ENCODE measurements at regions not wholly inside any gene's neighbourhood (a gene's known extent, or its start where the extent isn't known, plus 50 kb on each side); places are given as distances from the start of the nearest gene placed in this dataset.
A peak's percentile ranks its signal among the peaks of the same experiment; 100 is the strongest.

DNA sequence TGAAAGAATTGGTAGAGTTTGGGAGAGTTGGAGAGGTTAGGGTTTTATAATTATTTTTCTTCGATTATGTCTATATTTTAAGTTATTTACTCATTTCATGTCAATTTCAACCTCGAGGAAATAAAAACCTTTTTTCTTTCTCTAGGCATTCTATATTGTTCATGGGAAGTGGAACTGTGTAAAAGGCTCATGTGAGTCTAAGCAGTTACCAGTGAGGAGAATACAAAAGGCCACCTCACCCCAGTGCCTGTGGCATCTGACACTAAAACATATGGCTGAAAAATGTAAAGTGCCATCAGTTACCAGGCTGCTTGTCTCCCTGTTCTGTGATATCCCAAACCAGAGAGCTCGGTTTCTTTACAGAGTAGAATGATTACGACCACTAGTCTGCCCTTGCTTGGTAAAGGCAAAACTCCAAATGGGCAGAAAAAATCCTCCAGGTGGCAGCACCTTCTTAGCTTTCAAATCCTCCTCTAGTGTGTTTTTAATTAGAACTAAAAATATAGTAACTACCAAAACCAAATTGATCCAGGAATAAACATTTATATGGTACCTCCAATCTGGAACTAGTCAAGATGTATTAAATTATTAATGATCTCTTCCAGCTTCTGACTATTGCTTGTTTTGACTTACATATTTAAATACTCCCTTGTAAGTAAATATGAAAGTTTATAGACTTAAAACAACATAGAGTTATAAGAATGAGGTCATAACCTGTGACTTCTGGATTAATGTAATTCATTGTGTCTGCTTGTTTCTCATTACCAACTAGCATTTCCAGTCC is 122.6 kb upstream of the MCHR2 start:
- no peak overlapping the region for H3K4me3 ChIP-seq (ENCODE audit: low read length)
- peak; percentile 84 for DNase-seq (ENCODE audit: low read depth, low spot score)

DNA sequence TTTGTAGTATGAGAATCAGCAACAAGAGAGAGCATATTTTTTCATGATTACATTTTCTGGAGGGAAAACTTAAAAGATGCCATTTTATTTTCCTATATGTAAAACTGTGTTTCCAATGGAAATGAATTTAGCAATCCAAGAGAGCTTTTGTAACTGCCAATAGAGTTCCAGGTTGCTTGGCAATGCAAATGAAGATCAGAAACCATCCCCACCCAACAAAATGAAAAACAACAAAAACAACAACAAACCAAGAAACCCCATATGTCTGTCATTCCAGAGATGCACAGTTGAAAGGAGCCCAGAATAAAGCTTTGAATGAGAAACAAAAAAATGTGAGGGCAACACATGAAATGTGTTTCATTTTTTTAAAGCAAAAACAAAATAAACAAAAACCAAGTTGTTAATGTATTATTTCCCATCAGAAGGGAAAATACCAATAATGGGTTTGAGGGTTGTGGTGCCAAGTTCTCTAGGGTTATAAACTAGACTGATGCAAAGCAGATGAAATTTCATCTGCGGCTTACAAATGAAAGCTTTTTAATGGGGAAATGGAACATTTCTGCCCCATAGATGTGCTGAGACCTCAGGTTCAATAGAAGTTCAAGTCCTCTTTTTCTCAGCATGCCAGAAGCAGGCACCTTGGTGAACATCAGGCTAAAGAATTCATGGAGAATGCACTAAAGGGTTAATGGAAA is 121.5 kb upstream of the MCHR2 start:
- H3K4me3 ChIP-seq (ENCODE audit: low read length): no peak overlapping the region
- DNase-seq (ENCODE audit: low read depth, low spot score): no peak

DNA sequence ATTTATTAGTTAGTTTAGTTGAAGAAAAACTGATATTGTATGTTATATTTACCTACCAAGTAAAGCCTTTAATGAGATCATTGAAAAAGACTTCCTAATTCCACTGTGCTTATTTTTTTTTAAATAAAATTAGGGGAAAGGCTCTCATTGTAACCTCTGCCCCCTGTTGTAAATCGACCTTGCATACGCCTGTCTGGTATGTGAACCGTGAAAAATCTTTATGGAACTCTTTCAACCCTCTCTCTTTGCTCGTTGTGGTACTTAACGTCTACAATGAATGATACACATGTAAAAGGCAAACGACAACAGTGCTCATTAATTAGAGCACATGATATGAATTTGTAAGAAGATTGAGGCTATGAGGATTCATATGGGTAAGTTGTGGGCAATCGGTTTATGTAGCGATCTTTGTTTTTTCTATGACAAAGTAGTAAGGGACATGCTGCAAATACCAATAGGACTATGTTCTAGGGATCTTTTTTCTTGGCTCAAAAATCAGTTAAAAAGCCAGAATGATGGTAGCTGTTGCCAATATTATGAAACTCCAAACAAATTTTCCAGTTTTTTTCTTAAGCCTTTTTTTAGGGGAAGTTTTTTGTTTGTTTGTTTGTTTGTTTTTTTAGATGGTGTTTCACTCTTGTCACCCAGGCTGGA is 119.0 kb upstream of the MCHR2 start:
- DNase-seq (ENCODE audit: low read depth, low spot score): no peak
- no peak overlapping the region for H3K4me3 ChIP-seq (ENCODE audit: low read length)

DNA sequence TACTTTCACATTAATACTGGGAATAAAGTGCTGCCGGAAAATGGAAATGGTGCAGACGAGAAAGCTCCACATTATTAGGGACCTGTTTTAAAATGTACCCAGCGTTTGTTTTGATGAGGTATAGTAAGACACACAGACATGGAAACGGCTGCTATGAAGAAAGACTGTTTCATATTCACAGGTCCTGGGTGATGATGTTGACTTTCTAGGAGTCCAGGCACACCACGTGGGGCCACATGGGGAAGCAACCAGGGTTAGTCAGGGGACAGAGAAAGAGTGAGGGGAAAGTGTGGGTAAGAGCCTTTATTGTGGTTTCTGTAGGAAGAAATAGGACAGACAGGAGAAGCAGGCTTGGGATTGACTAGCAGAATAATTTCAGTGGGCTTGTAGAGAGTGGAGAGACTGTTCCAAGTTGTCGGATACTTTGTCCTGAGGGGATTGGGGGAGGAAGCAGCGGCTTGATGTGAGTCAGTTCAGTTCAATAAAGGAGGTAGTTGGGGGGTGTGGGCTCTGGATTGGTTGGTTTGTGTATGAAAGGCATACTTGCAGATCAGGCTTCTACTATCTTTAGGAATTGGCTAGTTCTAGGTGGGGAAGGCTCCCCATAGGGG is 112.0 kb upstream of the MCHR2 start:
- H3K4me3 ChIP-seq (ENCODE audit: low read length): no peak overlapping the region
- no peak for DNase-seq (ENCODE audit: low read depth, low spot score)

DNA sequence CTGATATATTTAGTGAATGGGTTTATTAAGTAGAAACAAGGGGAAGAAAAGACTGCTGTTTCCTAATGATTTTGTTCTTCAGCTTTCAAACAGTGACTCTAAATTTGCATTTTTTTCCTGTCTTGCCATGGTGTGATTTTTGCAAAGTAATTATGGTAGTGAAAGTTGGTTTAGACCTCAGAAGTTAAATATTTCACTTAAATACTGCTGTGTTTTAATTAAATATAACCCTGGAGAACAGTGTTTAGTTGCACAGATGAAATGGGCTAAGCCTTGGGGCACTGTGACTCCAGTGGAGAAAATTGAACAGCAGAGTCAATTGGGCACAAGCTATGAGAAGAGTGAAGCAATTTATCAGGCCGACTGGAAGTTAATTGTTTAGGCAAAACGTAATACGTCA is 111.1 kb upstream of the MCHR2 start:
- no peak overlapping the region for H3K4me3 ChIP-seq (ENCODE audit: low read length)
- DNase-seq (ENCODE audit: low read depth, low spot score): no peak

DNA sequence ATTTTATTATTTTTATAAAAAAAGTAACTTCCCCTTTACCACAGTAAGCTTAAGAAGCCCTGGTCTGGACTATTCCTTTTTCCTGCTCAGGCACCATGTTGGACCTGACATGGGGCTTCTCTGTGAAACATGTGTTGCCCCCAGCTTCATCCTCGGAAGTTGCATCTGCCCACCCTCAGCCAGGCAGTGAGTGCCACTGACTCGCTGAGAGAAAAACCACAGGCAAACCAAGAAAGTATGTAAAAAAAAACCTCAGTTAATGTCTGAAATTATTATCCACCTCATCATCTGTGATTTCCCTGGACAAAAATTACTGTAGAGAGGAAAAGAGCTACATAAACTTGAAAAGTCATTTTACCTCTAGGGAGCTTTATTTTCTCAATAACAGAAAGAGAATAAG is 109.9 kb upstream of the MCHR2 start:
- no peak for DNase-seq (ENCODE audit: low read depth, low spot score)
- H3K4me3 ChIP-seq (ENCODE audit: low read length): no peak overlapping the region

DNA sequence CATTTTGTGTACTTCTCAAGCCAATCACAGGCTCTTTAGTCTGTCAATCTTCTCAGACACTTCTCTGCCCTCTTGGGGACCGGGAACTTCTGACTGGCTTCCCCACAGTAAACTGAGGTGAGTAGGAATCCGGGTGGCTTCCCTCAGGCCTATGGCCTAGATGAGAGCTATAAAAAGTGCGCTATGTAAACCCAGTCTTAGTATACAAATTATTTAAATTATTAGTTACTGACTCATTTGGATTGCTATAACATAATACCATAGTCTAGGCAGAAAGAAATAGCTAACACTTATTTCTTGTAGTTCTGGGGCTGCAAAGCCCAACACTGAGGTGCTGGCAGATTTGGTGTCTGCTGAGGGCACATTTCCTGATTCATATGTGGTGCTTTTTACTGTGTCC is 109.2 kb upstream of the MCHR2 start:
- no peak overlapping the region for H3K4me3 ChIP-seq (ENCODE audit: low read length)
- DNase-seq (ENCODE audit: low read depth, low spot score): no peak

DNA sequence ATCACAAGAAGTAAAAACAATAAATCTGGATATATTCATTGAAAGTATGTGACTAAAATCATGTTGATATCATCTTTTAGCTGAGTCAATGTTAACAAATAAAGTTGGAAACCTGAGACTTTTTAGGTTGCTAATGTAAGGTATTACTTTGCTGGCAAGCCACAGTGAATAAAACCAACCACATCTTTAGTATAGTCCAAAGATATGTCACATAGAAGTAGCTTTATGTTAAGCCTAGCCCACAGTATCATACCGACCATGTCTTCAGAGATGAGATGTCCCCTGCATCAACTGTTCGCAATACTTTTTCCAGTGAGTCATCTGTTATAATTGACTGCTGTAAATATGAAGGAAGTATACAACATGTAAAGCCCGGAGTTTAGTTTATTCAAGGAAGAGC is 107.6 kb upstream of the MCHR2 start:
- no peak for DNase-seq (ENCODE audit: low read depth, low spot score)
- H3K4me3 ChIP-seq (ENCODE audit: low read length): no peak overlapping the region

- no peak for DNase-seq (ENCODE audit: low read depth, low spot score)
- no peak overlapping the region for H3K4me3 ChIP-seq (ENCODE audit: low read length)
These were observed 106.8 kb upstream of the MCHR2 start for GRCh38 chr6:100100776-100101175.

DNA sequence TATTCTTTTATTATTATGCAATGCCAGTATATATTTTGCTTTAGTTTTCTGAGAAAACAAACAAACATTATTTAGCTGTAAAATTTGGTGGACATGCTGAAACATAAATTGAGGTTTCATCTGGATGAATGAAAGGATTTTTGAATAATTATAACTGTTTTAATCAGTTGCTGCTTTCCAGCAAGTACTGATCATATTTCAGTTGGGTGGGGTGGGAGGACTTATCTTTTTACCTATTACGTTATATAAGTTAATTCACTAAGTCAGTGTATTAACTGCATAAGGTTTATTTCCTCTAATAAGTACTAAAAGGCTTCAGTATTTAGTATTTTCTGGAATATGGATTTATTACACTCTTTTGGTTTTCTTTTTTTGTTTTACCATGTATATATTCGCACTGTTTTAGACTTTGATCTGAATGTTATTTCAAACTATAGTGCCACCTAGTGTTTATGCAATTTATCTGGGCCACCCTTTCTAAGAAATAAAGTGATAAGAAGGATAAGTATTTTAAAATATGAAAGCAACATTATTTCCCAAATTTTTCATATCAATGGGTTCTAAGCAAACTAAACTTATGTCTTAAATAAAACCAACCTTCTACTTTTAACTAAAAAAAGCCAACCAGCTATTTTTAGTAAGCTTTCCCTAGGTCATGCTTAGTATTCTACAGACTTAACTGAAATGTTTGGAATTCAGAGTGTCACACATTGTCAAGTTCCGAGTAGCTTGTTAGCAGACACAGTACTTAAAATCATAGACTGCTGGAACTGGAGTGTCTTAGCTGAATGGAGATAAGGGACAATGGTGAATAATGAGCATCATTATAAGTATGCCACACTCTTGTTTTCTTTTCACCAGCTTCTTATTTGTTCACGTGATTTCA is 105.4 kb upstream of the MCHR2 start:
- no peak overlapping the region for H3K4me3 ChIP-seq (ENCODE audit: low read length)
- DNase-seq (ENCODE audit: low read depth, low spot score): peak; percentile 29

- DNase-seq (ENCODE audit: low read depth, low spot score): no peak
- no peak overlapping the region for H3K4me3 ChIP-seq (ENCODE audit: low read length)
These were observed 102.9 kb upstream of the MCHR2 start for GRCh38 chr6:100096936-100097335.

DNA sequence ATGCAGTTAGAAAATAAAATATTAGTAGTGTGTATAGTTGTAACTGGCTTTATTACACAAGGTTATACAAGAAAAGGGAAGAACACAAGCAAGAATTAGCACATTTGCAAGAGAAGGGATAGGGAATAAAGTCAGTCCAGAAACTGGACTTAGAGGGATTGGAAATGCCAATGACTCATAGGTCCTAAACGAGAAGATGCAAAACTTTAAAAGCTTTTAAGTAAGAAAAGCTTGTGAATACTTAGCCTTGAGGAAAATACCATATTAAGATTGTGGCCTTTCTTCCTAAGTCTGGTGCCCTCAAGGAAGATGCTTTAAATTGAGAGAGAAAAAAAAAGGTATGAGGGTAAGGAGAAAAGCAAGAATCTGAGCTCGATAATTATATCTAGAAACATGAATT is 102.3 kb upstream of the MCHR2 start:
- no peak overlapping the region for H3K4me3 ChIP-seq (ENCODE audit: low read length)
- no peak for DNase-seq (ENCODE audit: low read depth, low spot score)

- no peak for DNase-seq (ENCODE audit: low read depth, low spot score)
- no peak overlapping the region for H3K4me3 ChIP-seq (ENCODE audit: low read length)
These were observed 99.4 kb upstream of the MCHR2 start for GRCh38 chr6:100093405-100093804.

DNA sequence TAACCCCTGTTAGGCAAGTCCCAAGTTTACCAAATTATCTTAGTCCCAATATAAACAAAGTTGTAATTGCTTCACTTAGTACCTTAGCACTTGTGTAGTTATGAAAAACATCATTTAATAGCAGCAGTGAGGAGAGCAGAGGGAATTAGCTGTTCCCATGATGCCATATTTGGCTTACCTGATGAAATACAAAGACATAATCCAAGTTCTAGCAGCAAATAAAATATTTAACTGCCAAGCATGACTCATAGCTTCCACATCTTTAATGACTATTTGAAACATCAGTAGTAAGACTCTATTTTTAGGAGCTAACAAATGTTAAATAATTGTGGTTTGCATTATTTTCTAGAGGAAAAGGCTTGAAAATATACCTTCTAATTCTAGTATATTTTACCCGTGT is 94.0 kb upstream of the MCHR2 start:
- no peak overlapping the region for H3K4me3 ChIP-seq (ENCODE audit: low read length)
- DNase-seq (ENCODE audit: low read depth, low spot score): no peak

- no peak for DNase-seq (ENCODE audit: low read depth, low spot score)
- no peak overlapping the region for H3K4me3 ChIP-seq (ENCODE audit: low read length)
These were observed 91.0 kb upstream of the MCHR2 start for GRCh38 chr6:100084991-100085364.

DNA sequence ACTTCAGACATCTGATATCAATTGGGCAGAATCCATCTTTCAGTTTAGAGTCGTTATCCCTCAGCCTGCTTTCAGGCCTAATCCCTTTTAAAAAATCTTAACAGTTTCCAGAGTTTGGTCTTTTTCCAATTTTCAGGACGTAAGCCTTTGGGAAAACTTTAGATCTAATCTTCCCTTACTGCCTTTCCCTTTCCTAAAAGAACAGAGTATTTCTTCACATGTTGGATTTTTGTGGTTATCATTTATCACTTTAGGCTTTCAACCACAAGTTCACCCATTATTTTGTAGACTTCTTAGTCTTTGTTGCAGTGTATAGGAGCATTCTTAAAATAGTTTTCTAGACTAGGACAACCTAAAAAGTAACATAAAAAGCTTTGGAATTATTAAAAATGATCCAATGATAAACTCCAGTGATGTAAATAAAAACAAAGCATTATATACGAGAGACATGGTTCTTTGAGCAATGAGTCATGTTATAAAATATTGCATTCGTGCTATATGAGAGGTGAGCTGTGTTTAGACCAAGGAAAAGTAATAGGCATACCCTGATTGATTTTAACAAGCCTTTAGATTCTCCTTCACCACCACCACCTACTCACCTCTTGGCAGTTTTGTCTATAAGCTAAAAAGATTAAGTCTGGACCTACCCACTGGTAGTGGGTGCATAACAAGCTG is 90.4 kb upstream of the MCHR2 start:
- no peak for DNase-seq (ENCODE audit: low read depth, low spot score)
- H3K4me3 ChIP-seq (ENCODE audit: low read length): no peak overlapping the region

DNA sequence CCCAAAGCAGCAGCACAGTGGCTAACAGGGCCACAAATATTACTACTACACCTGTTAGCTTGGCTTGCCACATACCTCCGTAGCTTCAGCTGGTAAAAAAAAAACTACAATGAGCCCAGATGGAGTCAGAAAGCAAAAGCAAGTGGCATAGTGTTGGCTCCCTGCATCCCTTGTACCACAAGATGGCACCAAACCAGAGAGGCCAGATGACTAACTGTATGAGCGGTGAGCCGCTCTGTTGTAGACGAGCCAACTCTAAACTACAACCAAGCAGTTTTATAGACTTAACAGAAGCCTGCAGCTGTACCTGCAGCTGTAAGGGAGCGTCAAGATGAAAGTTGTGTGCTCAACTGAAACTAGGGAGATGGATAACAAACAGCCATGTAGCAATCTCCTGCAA is 84.5 kb upstream of the MCHR2 start:
- DNase-seq (ENCODE audit: low read depth, low spot score): peak; percentile 45

DNA sequence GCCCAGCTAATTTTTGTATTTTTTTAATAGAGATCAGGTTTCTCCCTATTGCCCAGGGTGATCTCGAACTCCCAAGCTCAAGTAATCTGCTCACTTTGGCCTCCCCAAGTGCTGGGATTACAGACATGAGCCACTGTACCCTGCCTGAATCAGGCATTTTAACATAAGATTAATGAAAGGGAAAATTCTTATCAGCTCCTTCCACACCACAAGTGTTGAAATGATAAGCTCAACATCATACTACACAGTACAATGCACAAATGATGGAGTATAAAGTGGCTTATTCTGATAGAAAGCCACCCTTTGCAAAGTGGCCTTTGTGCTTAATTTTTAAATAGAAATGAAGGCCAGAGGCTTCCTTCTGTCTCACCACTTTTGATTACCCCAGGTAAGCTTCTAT is 71.3 kb upstream of the MCHR2 start:
- no peak for DNase-seq (ENCODE audit: low read depth, low spot score)
- no peak overlapping the region for H3K4me3 ChIP-seq (ENCODE audit: low read length)

More for the DNA sequence above, 84.5 kb upstream of the MCHR2 start:
- no peak overlapping the region for H3K4me3 ChIP-seq (ENCODE audit: low read length)

GRCh38 chr6:100062621-100063020 is 68.6 kb upstream of the MCHR2 start:
- H3K4me3 ChIP-seq (ENCODE audit: low read length): no peak overlapping the region

More at GRCh38 chr6:100062621-100063020, 68.6 kb upstream of the MCHR2 start:
- no peak for DNase-seq (ENCODE audit: low read depth, low spot score)
